ENCODE measurements at regions not wholly inside any gene's neighbourhood (a gene's known extent, or its start where the extent isn't known, plus 50 kb on each side); places are given as distances from the start of the nearest gene placed in this dataset.

GRCh38 chr4:104593019-104593418 is 98.3 kb upstream of the CXXC4 start:
- Histone ChIP-seq H3K79me2 (ENCODE audit: insufficient read depth, low read length) (no peaks in the 10 kb centered on the region), H3K9me2 (replicated peaks; ENCODE audit: low read depth, low read length) (no peaks in the 10 kb centered on the region), H3K4me3 (ENCODE audit: low read length, poor library complexity, severe bottlenecking) (no peak overlapping the region), H3F3A (ENCODE audit: low read depth) (no peaks in the 10 kb centered on the region), H3K9me3 (ENCODE audit: insufficient read depth, low read depth, low read length) (no peaks in the 10 kb centered on the region), H4K20me1 (ENCODE audit: insufficient read depth, low read length, poor library complexity, severe bottlenecking) (no peaks in the 10 kb centered on the region), H3K4me1 (ENCODE audit: insufficient read depth, low read length, poor library complexity, severe bottlenecking) (no peaks in the 10 kb centered on the region), H2AFZ (ENCODE audit: low read length) (no peak overlapping the region), H3K36me3 (ENCODE audit: insufficient read depth, low read length) (no peaks in the 10 kb centered on the region), H3K27me3 (ENCODE audit: insufficient read depth, low read length, poor library complexity, severe bottlenecking) (no peaks in the 10 kb centered on the region), H3K9ac (ENCODE audit: low read depth, low read length, poor library complexity, severe bottlenecking) (no peak overlapping the region), H3K4me2 (ENCODE audit: low read depth, low read length, poor library complexity, severe bottlenecking) (no peak overlapping the region)
- TF ChIP-seq EZH2phosphoT487 (IDR thresholded peaks at IDR 0.05; ENCODE audit: borderline replicate concordance) (no peak), CTCF (conservative IDR thresholded peaks at IDR 0.05; ENCODE audit: low read length) (no peak)

GRCh38 chr4:104596189-104596588 is 101.5 kb upstream of the CXXC4 start:
- Histone ChIP-seq H3K4me2 (ENCODE audit: low read depth, low read length, poor library complexity, severe bottlenecking) (no peak overlapping the region), H3K9me3 (ENCODE audit: insufficient read depth, low read depth, low read length) (no peaks in the 10 kb centered on the region), H2AFZ (ENCODE audit: low read length) (no peak overlapping the region), H3K9ac (ENCODE audit: low read depth, low read length, poor library complexity, severe bottlenecking) (no peak overlapping the region), H4K20me1 (ENCODE audit: insufficient read depth, low read length, poor library complexity, severe bottlenecking) (no peaks in the 10 kb centered on the region), H3K27me3 (ENCODE audit: insufficient read depth, low read length, poor library complexity, severe bottlenecking) (no peaks in the 10 kb centered on the region), H3K9me2 (replicated peaks; ENCODE audit: low read depth, low read length) (no peaks in the 10 kb centered on the region), H3F3A (ENCODE audit: low read depth) (no peaks in the 10 kb centered on the region), H3K79me2 (ENCODE audit: insufficient read depth, low read length) (no peaks in the 10 kb centered on the region), H3K4me3 (ENCODE audit: low read length, poor library complexity, severe bottlenecking) (no peak overlapping the region), H3K4me1 (ENCODE audit: insufficient read depth, low read length, poor library complexity, severe bottlenecking) (no peaks in the 10 kb centered on the region), H3K36me3 (ENCODE audit: insufficient read depth, low read length) (no peaks in the 10 kb centered on the region)
- TF ChIP-seq EZH2phosphoT487 (IDR thresholded peaks at IDR 0.05; ENCODE audit: borderline replicate concordance) = no peak
- TF ChIP-seq CTCF (conservative IDR thresholded peaks at IDR 0.05; ENCODE audit: low read length) = no peak

GRCh38 chr4:104615496-104615895 is 120.8 kb upstream of the CXXC4 start:
- Histone ChIP-seq H3K4me1 (ENCODE audit: insufficient read depth, low read length, poor library complexity, severe bottlenecking) (no peaks in the 10 kb centered on the region), H3K9me3 (ENCODE audit: insufficient read depth, low read depth, low read length) (no peaks in the 10 kb centered on the region), H3K9me2 (replicated peaks; ENCODE audit: low read depth, low read length) (no peaks in the 10 kb centered on the region), H3K9ac (ENCODE audit: low read depth, low read length, poor library complexity, severe bottlenecking) (no peak overlapping the region), H3F3A (ENCODE audit: low read depth) (no peaks in the 10 kb centered on the region), H3K79me2 (ENCODE audit: insufficient read depth, low read length) (no peaks in the 10 kb centered on the region), H3K4me2 (ENCODE audit: low read depth, low read length, poor library complexity, severe bottlenecking) (no peak overlapping the region), H3K36me3 (ENCODE audit: insufficient read depth, low read length) (no peaks in the 10 kb centered on the region), H2AFZ (ENCODE audit: low read length) (no peak overlapping the region), H4K20me1 (ENCODE audit: insufficient read depth, low read length, poor library complexity, severe bottlenecking) (no peaks in the 10 kb centered on the region), H3K4me3 (ENCODE audit: low read length, poor library complexity, severe bottlenecking) (no peak overlapping the region), H3K27me3 (ENCODE audit: insufficient read depth, low read length, poor library complexity, severe bottlenecking) (no peaks in the 10 kb centered on the region)
- TF ChIP-seq EZH2phosphoT487 (IDR thresholded peaks at IDR 0.05; ENCODE audit: borderline replicate concordance) (no peak), CTCF (conservative IDR thresholded peaks at IDR 0.05; ENCODE audit: low read length) (no peak)

Data from Loucy (cell line).